Adrenal gland (tissue), 5 donors: ENCODE measurements at regions not wholly inside any gene's neighbourhood (a gene's known extent, or its start where the extent isn't known, plus 50 kb on each side); places are given as distances from the start of the nearest gene placed in this dataset.

Source experiments
- CTCF ChIP-seq, 6 experiments: fragments of 450-650 bp in 4 of 6; fragments of 200-600 bp in 2 of 6; sonication (generic) in 1 of 6; IDR thresholded peaks; 1 replicate in 5 of 6; 2 replicates in 1 of 6; pipeline versions ENCODE4 v1.5.1 to v1.8.0; 2016 to 2021; ENCODE audit warnings: antibody characterized with exemption in 6 of 6, mild to moderate bottlenecking in 2 of 6, moderate library complexity in 1 of 6
- POLR2A ChIP-seq, 2 donors: fragments of 450-650 bp; IDR thresholded peaks; one replicate each; pipeline ENCODE4 v1.6.1; 2017; ENCODE audit warnings: antibody characterized with exemption in 2 of 2, mild to moderate bottlenecking in 2 of 2, moderate library complexity in 1 of 2
- donor health status: DM: no; HTN: no; CAD: no.

GRCh38 chr12:28092396-28092795 is 97.9 kb upstream of the CCDC91 start:
- TF ChIP-seq CTCF (IDR thresholded peaks at IDR 0.05) (no peak), POLR2A (IDR thresholded peaks at IDR 0.05) (no peak)
